Amygdala (tissue), 56 donors: ENCODE measurements at regions not wholly inside any gene's neighbourhood (a gene's known extent, or its start where the extent isn't known, plus 50 kb on each side); places are given as distances from the start of the nearest gene placed in this dataset.
"Not testable (repeated sequence)": the region's sequence is repeated elsewhere in the genome, so short reads cannot be mapped to it uniquely, and the experiment has no call there.

Source experiments
- DNase-seq, 56 donors: peaks; one replicate each; lab custom pipeline; 2025; lab: John Stamatoyannopoulos, UW

DNA sequence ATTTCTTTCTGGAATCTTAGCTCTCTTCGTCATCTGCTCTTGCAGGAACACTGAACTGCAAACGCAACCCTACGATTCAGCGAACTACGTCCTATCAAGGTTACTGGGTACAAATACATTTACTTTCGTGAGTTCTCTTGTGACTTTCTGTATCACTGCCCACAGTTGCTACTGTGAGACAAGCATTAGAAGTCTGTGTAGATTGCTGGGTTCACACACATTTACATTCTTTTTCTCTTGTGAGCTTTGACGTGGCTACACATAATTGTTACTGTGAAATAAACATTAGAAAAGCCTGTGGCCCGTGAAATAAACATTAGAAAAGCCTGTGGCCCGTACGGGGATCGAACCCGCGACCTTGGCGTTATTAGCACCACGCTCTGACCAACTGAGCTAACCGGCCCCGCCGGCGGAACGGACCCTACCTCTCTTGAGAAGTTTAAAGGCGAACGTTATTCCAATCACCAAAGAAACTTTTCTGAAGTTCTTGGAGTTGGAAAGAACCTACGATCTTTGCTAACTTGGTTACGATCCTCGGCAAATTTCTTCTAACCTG, 61.2 kb upstream of the ZNF322 start:
- DNase-seq = not testable (repeated sequence)

DNA sequence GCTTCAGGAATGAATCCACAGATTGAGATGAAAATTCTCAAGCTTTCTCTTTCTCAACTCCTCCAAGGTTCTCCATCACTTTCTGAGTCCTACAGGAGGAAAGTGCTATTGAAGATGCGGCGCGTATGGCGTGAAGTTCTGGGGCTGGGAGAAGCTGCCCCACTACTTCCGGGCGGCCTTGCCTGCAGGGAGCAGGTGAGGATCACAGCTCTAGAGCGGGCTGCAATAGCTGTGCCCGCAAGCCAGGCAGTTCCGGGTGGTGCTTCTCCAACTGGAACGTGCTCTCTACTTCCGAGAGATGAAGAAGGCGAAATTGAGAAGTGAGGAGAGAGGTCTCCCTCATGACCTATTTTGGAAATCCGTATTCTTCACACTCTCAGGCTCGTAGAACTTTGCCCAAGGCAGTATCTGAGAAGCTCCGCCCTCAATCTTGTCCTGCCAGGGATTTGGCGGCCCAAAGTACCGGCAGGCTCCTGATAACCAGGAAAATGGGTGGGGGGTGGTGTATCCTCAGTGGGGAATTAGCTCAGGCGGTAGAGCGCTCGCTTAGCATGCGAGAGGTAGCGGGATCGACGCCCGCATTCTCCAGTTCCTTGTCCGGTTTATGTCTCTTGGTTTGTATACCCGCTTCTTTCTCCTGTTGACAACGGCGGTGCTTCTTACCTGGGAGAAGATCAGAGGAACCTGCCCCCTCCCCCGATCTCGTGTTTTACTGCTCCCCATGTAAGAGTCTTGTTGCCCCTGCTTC, 70.6 kb upstream of the ZNF322 start:
- not testable (repeated sequence) for DNase-seq

DNA sequence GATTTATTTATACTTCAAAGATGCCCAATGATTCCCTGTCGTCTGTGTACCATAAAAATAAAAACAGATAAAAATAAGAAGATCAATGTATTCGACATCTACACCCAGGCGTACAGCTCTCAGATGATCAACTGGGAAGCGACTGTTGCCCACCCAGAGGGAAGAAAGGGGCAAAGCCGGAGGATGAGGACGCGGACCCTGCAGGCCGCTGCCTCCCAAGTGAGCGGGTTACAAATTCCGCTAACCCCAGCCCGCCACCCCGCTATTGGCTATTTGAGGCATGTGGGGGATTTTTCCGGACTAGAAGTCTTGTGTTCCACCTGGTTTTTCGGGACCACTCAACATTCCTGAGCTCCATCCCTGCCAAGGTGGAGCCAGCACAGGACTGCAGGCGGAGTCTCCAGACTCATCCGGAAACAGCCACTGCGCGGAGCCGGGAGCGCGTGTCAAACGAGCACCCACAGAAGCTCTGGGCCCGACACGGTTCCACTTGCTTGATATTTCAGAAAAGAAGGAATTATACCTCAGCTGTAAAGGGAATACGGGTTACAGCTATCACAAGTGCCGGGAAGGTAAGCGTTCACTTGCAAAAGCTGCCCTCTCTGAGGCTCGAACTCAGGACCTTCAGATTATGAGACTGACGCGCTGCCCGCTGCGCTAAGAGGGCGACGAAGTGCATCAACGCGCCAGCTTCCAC, 75.4 kb upstream of the ZNF322 start:
- DNase-seq = not testable (repeated sequence)

DNA sequence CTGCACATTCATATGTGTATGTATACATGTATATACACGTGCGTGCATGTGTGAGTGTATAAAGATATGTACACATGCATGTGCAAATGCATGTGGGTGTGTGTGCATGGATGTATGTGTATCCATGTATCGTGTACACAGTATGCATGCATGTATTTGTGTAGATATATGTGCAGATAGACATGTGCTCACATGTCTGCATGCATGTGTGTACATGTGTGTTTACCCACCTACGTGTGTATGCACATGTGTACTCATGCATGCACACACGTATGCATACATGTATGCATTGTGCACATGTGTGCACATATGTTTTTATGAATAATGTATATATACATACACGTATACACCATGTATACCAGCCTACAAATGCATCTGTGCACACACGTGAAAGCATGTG, 80.3 kb upstream of the ZNF322 start:
- DNase-seq = no peak

DNA sequence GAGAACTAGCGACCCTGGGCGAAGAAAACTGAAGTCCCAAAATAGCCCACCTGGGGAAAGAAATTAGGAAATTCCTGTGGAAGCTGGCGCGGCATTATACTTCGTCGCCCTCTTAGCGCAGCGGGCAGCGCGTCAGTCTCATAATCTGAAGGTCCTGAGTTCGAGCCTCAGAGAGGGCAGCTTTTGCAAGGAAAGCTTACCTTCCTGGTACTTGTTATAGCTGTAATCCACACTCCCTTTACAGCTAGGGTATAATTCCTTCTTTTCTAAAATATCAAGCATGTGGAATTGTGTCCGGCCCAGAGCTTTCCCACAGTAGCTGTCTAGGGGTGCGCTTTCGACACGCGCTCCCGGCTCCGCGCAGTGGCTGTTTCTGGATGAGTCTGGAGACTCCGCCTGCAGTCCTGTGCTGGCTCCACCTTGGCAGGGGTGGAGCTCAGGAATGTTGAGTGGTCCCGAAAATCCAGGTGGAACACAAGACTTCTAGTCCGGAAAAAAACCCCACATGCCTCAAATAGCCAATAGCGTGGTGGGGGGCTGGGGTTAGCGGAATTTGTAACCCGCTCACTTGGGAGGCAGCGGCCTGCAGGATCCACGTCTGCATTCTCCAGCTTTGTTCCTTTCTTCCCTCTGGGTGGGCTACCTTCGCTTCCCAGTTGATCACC, 83.7 kb upstream of the ZNF322 start:
- DNase-seq = no peak

DNA sequence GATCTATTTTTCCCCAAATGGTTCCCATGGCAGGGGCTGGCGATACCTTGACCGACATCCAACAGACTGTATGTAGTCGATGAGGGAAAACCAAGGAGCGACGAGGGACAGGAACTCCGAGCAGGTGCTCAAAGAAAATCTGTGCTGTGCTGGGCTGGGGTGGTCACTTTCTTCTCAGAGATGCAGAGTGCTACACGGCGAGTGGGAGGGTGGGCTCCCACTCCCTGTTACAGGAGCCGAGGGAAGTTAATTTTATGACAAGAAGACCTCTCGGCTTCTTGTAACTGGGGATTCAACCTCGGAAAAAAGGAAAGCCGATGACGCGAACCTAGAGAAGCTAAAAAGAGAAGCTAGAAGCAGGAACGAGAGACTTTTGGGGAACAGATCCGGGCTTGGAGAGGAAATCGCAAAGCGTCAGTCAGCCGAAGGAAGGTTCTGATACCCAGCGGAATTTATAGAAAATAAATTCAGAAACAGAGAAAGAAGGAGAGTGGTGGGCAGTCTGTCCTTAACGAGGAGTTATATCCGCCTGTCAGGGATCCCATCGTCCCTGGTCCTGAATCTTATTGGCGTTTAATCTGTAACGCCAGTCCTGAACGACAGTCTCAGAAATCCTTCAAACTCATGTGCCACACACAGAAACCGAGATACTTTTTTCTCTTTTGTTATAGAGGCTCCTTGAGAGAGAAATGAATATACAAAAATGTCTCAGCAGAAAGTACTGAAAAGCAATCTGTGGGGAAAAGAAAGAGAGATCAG, 84.6 kb upstream of the ZNF322 start:
- no peak for DNase-seq

DNA sequence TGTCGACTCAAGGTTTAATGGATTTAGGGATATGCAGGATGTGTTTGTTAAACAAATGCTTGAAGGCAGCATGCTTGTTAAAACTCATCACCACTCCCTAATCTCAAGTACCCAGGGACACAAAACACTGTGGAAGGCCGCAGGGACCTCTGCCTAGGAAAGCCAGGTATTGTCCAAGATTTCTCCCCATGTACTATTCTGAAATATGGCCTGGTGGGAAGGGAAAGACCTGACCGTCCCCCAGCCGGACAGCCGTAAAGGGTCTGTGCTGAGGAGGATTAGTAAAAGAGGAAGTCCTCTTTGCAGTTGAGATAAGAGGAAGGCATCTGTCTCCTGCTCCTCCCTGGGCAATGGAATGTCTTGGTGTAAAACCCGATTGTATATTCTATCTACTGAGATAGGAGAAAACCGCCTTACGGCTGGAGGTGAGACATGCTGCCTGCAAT, 85.3 kb upstream of the ZNF322 start:
- not testable (repeated sequence) for DNase-seq

DNA sequence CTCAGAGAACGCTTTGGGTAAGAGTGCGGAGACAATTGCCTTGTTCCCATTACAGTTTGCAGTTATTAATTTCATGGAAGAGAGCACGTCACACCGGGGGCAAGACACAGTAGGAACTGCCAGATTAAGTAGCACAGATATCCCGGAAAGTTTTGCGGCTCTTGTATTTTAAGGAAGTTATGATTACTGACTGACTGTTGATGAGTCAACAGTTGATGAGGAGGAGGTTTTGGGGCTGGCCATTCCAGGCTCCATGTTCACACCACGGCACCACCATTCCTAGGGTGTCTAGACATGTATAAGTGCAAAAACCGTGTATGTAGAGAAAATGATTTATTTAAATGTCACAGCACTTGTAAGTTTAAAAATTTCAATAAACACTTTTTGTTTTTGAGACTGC, 86.4 kb upstream of the ZNF322 start:
- not testable (repeated sequence) for DNase-seq

DNA sequence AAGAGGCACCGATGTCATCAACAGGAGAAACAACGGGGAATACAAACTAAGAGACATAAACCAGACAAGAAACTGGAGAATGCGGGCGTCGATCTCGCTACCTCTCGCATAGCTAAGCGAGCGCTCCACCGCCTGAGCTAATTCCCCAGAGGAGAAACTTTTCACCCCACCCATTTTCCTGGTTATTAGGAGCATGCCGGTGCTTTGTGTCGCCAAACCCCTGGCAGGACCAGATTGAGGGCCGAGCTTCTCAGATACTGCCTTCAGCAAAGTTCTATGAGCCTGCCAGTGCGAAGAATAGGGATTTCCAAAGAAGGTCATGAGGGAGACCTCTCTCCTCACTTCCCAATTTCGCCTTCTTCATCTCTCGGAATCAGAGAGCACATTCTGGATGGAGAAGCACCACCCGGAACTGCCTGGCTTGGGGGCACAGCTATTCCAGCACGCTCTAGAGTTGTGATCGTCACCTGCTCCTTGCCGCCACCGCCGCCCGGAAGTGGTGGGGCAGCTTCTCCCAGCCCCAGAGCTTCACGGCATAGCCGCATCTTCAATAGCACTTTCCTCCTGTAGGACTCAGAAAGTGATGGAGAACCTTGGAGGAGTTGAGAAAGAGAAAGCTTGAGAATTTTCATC, 89.7 kb upstream of the ZNF322 start:
- DNase-seq = not testable (repeated sequence)

DNA sequence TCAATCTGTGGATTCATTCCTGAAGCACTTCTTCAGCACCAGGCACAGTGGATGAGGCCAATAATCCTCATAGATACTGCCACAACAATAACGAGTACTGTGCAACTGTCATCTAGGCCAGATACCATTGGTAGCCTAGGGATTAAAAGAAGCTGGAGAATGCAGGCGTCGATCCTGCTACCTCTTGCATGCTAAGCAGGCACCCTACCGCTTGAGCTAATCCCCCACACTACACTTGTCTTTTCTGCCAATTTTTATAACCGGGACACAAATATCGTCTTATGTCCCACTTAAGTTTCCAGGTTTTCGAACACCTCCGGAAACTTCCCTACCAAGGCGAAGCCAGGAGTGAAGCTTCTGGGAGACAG, 90.2 kb upstream of the ZNF322 start:
- DNase-seq = not testable (repeated sequence)

DNA sequence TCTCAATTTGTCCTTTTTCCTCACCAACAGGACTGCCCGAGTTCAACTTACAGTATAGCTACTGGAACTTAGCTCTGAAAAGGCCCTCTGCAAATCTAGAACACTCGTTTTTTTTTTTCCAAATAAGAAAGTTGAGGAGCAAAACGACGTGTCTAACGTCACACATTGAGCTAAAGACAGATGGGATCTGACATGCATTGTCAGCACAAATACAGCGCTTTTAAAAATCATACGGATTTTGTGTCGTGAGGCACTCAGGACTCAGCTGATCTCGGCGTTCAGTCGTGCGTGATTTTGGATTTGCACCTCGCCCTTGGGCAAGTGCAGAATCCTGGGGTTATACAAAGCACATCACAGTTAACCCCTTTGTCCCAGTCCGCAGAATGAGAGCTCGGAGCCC, 94.7 kb upstream of the ZNF322 start:
- no peak for DNase-seq

DNA sequence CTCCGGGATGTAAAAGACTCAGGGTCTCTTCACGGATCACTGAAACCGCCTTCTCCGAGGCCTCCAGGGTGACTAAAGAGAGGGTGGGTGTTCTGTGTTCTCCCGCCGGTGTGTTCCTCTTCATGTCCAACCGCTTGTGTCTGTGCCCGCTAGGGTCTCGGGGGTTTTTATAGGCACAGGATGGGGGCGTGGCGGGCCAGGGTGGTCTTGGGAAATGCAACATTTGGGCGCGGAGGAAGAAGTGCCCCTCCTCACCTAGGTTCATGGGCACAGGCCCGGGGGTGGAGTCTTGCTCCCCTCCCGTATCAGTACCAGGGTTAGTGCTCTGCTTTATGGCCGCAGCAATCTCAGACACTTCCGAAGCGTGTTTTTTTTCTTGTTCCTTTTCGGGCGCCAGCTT, 95.3 kb upstream of the ZNF322 start:
- not testable (repeated sequence) for DNase-seq

DNA sequence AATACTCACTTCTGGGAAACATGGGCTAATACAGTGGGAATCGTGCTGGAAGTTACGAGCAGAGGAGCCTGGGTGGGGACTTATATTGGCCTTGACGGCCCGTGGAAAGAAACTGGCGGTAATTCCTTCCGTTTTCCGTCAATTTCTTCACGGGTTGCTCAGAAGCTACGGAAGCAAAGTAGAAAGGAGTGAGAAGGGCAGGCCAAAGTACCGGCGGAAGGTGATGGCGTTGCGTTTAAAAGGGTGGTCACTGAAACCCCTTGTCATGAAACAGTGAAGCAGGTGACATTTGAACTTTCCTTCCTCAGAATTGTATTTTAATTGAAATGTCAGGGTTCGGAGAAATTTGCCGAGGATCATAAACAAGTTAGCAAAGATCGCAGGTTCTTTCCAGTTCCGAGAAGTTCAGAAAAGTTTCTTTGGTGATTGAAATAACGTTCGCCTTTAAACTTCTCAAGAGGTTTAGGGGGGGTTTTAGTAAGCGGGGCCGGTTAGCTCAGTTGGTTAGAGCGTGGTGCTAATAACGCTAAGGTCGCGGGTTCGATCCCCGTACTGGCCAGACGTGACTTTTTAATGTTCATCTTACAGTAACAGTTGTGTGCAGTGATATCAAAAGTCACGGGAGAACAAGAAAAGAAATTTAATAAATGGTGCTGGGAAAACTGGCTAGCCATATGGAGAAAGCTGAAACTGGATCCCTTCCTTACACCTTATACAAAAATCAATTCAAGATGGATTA, 96.7 kb upstream of the ZNF322 start:
- DNase-seq = not testable (repeated sequence)

DNA sequence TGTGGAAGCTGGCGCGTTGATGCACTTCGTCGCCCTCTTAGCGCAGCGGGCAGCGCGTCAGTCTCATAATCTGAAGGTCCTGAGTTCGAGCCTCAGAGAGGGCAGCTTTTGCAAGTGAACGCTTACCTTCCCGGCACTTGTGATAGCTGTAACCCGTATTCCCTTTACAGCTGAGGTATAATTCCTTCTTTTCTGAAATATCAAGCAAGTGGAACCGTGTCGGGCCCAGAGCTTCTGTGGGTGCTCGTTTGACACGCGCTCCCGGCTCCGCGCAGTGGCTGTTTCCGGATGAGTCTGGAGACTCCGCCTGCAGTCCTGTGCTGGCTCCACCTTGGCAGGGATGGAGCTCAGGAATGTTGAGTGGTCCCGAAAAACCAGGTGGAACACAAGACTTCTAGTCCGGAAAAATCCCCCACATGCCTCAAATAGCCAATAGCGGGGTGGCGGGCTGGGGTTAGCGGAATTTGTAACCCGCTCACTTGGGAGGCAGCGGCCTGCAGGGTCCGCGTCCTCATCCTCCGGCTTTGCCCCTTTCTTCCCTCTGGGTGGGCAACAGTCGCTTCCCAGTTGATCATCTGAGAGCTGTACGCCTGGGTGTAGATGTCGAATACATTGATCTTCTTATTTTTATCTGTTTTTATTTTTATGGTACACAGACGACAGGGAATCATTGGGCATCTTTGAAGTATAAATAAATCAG, 106.8 kb upstream of the ZNF322 start:
- not testable (repeated sequence) for DNase-seq

DNA sequence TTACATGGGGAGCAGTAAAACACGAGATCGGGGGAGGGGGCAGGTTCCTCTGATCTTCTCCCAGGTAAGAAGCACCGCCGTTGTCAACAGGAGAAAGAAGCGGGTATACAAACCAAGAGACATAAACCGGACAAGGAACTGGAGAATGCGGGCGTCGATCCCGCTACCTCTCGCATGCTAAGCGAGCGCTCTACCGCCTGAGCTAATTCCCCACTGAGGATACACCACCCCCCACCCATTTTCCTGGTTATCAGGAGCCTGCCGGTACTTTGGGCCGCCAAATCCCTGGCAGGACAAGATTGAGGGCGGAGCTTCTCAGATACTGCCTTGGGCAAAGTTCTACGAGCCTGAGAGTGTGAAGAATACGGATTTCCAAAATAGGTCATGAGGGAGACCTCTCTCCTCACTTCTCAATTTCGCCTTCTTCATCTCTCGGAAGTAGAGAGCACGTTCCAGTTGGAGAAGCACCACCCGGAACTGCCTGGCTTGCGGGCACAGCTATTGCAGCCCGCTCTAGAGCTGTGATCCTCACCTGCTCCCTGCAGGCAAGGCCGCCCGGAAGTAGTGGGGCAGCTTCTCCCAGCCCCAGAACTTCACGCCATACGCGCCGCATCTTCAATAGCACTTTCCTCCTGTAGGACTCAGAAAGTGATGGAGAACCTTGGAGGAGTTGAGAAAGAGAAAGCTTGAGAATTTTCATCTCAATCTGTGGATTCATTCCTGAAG, 111.6 kb upstream of the ZNF322 start:
- DNase-seq = not testable (repeated sequence)

DNA sequence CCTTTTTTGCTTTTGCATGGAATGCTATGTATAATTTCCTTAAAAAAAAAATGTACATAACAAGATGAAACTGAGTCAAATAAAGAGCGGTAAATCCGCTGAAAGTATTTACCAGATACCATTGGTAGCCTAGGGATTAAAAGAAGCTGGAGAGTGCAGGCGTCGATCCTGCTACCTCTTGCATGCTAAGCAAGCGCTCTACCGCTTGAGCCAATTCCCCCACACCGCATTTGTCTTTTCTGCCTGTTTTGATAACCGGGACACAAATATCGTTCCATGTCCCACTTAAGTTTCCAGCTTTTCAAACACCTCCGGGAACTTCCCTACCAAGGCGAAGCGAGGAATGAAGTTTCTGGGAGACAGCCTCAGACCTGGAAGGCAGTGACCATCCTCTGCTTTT, 113.9 kb upstream of the ZNF322 start:
- DNase-seq = not testable (repeated sequence)

DNA sequence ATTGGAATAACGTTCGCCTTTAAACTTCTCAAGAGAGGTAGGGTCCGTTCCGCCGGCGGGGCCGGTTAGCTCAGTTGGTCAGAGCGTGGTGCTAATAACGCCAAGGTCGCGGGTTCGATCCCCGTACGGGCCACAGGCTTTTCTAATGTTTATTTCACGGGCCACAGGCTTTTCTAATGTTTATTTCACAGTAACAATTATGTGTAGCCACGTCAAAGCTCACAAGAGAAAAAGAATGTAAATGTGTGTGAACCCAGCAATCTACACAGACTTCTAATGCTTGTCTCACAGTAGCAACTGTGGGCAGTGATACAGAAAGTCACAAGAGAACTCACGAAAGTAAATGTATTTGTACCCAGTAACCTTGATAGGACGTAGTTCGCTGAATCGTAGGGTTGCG, 121.0 kb upstream of the ZNF322 start:
- DNase-seq = not testable (repeated sequence)
